GM03348 (cell line): ENCODE measurements at regions not wholly inside any gene's neighbourhood (a gene's known extent, or its start where the extent isn't known, plus 50 kb on each side); places are given as distances from the start of the nearest gene placed in this dataset.

Source experiments
- DNase-seq: peaks from one replicate; pipeline ENCODE4 v3.0.0; 2012; ENCODE audit warnings: low spot score

GRCh38 chr2:183214680-183215079 is 90.4 kb downstream of the NUP35 start:
- DNase-seq, result no peak

- no peak for DNase-seq
Observed at GRCh38 chr2:183215917-183216316, 91.7 kb downstream of the NUP35 start.

GRCh38 chr2:183219888-183220287 is 95.6 kb downstream of the NUP35 start:
- DNase-seq, result no peak

- no peak for DNase-seq
Observed at GRCh38 chr2:183222751-183223150, 98.5 kb downstream of the NUP35 start.

- peak; percentile 7 for DNase-seq
Observed at GRCh38 chr2:183224948-183225347, 100.7 kb downstream of the NUP35 start.

- DNase-seq, result no peak
Observed at GRCh38 chr2:183227176-183227575, 102.9 kb downstream of the NUP35 start.

- DNase-seq, result no peak
Observed at GRCh38 chr2:183229386-183229785, 105.1 kb downstream of the NUP35 start.

GRCh38 chr2:183232161-183232865 is 108.1 kb downstream of the NUP35 start:
- DNase-seq, result no peak

GRCh38 chr2:183242937-183243336 is 118.7 kb downstream of the NUP35 start:
- DNase-seq, result no peak

- no peak for DNase-seq
Observed at GRCh38 chr2:183243758-183244157, 119.5 kb downstream of the NUP35 start.

- DNase-seq, result no peak
Observed at GRCh38 chr2:183244300-183244844, 120.1 kb downstream of the NUP35 start.

GRCh38 chr2:183248866-183249567 is 124.8 kb downstream of the NUP35 start:
- DNase-seq, result peak; percentile 29

GRCh38 chr2:183250061-183250460 is 125.8 kb downstream of the NUP35 start:
- DNase-seq, result no peak

GRCh38 chr2:183250472-183250871 is 126.2 kb downstream of the NUP35 start:
- DNase-seq, result no peak

- DNase-seq, result no peak
Observed at GRCh38 chr2:183253441-183254130, 129.3 kb downstream of the NUP35 start.

- no peak for DNase-seq
Observed at GRCh38 chr2:183255411-183255810, 131.2 kb downstream of the NUP35 start.

- DNase-seq, result no peak
Observed at GRCh38 chr2:183259921-183260320, 135.7 kb downstream of the NUP35 start.

- no peak for DNase-seq
Observed at GRCh38 chr2:183260527-183260926, 136.3 kb downstream of the NUP35 start.

- no peak for DNase-seq
Observed at GRCh38 chr2:183264890-183265535, 140.8 kb downstream of the NUP35 start.

- DNase-seq, result no peak
Observed at GRCh38 chr2:183267148-183267827, 143.0 kb downstream of the NUP35 start.

GRCh38 chr2:183269956-183270355 is 145.7 kb downstream of the NUP35 start:
- no peak for DNase-seq

- DNase-seq, result no peak
Observed at GRCh38 chr2:183283209-183283608, 159.0 kb downstream of the NUP35 start.
